HG03432 (cell line): ENCODE measurements at regions not wholly inside any gene's neighbourhood (a gene's known extent, or its start where the extent isn't known, plus 50 kb on each side); places are given as distances from the start of the nearest gene placed in this dataset.
"Not testable (repeated sequence)": the region's sequence is repeated elsewhere in the genome, so short reads cannot be mapped to it uniquely, and the experiment has no call there.

Source experiments
- ATAC-seq: cut with Tn5 transposase; IDR thresholded peaks from one replicate; pipeline ENCODE4 v1.9.1; 2021; ENCODE audit warnings: mild to moderate bottlenecking, moderate library complexity; ENCODE audit not compliant: unreplicated experiment

- ATAC-seq: no peak
Observed at GRCh38 chr4:111228874-111229273, 606.0 kb upstream of the PITX2 start.

DNA sequence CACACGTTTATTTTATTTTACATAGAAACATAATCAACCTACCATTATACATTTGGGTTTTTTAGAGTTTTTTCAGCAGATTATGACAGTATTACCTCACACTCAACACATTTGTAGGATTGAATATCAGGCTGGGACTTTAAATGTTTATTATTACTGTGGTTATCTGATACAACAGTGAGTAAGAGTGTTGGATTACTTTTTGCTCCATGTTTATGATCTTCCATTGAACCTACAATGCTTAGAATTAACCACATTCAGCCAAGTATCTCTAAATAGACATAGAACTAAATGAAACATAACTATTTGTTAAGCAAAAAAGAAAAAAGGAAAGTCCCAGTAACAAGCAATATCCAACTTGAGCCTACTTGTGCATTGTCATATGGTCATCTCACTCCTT is 607.4 kb upstream of the PITX2 start:
- ATAC-seq: no peak

DNA sequence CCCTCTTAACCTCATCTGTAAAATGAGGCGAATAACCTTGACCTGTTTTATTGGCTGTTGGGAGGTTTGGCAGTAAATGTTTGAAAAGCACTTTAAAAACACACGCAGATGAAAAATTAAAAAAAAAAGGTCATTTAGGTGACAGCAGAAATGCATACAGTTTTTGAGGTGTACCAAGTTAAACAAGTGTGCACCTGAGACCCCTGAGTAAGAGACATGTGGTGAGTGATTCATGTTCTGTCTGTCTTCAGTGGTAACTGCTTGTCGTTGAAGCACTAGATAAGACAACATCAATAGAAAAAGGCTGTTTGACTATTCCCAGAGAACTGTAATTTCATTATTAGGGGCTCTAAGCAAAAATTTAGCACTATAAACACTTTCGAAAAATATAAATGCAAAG is 608.4 kb upstream of the PITX2 start:
- ATAC-seq: no peak

GRCh38 chr4:111234939-111235338 is 612.1 kb upstream of the PITX2 start:
- no peak for ATAC-seq

DNA sequence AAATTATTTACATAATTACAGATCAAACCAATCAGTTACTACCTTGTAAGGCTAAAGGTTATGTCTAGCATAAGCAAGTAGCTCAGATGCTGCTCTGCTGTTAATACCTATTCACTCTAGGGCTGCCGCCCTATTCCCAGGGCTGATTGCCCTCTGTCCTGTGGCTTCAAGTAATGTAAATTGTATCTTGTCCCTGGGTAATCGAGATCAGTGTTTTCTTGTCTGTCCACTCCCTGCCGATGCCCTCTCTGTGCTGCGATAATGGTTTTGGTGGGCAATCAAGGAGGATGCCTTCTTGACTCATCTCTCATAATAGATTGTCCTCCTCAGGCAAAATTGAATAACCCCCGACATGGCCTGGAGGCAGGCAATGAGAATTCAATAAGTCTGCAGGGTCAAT is 641.0 kb upstream of the PITX2 start:
- no peak for ATAC-seq

- ATAC-seq: no peak
Observed at GRCh38 chr4:111266937-111267336, 644.1 kb upstream of the PITX2 start.

DNA sequence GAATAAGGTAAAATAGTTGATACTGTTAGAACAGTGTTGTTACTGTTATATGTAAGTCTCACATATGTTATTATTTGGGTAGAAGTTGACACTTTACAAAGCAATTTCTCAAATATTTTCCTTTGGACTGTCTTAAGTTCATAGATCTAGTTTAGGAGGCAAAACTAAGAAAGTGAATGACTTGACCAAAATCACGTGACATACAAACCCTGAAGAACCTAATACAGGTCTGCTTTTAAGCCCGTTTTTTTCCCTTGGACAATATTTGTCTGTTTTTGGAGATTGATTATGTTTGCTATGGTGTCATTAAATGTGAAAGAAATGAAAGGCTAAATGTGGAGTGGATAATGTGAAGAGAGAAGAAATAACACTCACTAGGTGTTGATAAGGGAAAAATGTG is 644.9 kb upstream of the PITX2 start:
- ATAC-seq: no peak

DNA sequence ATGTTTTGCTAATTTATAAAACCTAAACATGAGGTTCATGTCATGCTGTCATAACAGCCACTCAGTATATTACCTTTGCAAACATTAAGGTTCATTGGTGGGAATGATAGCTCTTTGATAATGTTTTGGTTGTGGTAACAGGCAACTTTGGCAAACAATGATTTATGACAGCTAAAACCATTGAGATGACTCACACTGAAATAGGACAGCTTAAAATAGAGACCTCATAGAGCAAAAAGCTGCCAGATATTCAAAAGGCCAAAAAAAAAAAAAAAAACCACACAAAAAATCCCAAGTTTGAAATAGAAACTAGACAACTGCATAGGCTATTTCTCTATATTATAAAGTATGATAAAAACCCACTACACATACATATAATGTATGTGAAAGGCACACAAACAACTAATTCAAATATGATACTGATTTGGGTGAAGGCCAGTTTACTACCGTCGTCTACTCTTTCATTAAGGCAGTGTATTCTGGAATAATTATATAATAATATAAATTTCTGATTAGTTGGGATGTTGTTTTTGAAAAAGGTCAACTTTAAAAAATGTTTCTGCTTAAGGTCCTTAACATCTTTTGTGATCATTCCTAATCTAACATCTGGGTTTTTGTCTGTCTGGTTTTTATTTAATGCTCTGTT is 646.0 kb upstream of the PITX2 start:
- peak; percentile 89 for ATAC-seq

GRCh38 chr4:111269439-111269838 is 646.6 kb upstream of the PITX2 start:
- ATAC-seq: no peak

DNA sequence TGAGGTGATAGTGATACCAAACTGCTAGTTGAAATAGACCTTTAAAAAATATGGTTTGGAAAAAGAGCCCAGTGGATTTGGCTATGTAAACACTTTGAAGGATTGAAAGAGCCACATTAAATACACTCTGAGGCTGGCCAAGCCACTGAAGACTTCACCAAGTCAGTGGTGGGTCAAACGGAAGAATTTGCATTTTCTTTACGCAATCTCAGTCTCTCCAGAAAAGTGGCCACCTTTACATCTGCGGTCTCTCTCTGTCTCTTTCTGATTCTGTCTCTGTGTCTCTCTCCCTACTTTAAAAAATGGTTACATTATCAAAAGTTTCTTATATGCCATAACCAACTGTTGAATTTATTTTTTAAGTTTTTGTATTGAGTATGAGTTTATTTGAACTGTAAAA is 651.2 kb upstream of the PITX2 start:
- ATAC-seq: no peak

DNA sequence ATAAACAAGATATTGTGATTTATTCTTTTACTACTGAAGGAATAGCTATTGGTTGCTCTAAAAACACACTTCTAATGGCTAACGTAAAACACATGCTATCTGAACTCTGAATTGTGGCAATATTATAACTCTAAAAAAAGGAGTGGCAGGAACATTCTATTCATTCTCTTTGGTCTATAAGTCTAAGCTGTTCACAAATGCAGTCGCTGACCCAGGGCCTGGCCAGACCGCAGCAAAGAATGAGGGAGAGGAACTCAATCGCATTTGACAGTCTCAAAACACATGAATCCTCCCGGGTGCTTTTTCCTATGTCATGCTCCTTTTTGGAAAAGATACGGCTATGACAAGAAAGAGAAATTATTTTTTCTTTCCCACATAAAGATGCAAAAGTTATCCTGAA is 651.6 kb upstream of the PITX2 start:
- no peak for ATAC-seq

GRCh38 chr4:111281219-111281618 is 658.3 kb upstream of the PITX2 start:
- no peak for ATAC-seq

GRCh38 chr4:111282035-111282434 is 659.2 kb upstream of the PITX2 start:
- ATAC-seq: no peak

DNA sequence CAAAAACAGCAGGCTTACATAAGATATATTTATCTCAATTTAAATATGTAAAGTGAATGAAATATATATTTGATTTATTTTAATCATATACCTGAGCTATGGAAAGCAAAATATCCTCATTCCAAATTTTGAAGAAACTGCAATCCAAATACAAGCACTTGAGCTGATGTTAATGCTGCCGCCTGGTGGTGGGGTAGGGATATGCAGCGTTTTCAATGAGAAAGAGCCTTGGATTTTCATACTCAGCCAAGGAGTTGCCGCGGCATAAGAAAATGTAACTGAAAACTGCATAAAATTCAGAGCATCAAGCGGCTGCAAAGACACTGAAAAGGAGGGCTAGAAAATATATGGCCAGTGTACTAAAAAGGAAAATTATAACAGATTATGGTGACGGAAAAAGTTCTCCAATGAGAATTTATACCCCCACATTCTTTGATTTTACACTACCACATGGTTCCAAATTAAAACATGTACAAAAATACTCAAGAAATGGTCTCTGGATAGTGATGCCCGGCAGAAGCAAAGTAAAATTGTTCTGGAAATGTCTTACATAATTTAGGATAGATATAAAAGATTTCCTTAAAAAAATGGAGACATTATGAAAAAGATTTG is 660.3 kb upstream of the PITX2 start:
- no peak for ATAC-seq

GRCh38 chr4:111296466-111296865 is 673.6 kb upstream of the PITX2 start:
- ATAC-seq: no peak

DNA sequence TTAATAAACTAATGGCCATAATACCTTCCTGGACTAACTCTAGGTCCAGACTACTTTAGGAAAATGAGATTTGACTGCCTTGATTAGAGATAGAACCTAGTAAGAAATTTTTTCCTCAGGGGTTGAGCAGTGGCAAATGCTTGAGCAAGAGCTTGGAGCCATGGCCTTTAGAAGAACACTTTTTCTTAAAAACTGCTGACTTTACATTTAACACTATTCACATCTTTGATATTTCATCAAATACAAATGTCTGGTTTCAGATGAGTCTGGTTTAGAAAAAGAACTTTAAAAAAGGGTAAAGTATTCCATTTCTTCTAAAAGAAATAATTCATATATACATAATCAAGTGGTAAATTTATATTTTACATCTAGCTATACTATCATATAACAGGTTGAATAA is 680.9 kb upstream of the PITX2 start:
- ATAC-seq: no peak

DNA sequence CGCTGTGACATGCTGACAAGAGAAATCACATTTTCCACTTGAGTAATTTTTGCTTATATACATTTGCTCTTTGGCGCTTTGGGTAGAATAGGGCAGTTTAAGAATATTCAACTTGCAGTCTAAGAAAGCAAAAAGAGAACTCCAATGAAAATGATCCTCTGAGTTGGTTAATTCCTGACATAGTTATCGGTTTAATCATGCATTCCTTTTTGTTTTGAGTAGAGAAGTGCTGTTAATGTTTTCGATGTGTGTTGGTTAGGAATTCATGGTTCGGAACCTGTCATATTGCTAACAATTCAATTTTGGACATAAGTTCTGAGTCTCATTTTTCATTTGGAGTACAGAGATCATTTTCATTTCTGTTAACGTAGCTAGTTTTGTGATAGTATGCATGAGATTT is 700.6 kb upstream of the PITX2 start:
- ATAC-seq: no peak

- no peak for ATAC-seq
Observed at GRCh38 chr4:111323916-111324315, 701.0 kb upstream of the PITX2 start.

- ATAC-seq: no peak
Observed at GRCh38 chr4:111326450-111326849, 703.6 kb upstream of the PITX2 start.

DNA sequence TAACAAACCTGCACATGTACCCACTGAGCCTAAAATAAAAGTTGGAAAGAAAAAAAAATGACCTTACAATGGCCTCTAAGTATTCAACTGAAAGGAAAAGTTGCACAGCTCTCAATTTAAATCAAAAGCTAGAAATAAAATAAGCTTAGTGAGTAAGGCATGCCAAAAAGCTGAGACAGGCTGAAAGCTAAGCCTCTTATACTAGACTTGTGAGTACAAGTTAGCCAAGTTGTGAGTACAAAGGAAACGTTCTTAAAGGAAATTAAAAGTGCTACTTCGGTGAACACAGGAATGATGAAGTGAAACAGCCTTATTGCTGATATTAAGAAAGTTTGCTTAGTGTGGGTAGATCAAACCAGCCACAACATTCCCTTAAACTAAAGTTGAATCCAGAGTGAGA is 707.9 kb upstream of the PITX2 start:
- no peak for ATAC-seq

DNA sequence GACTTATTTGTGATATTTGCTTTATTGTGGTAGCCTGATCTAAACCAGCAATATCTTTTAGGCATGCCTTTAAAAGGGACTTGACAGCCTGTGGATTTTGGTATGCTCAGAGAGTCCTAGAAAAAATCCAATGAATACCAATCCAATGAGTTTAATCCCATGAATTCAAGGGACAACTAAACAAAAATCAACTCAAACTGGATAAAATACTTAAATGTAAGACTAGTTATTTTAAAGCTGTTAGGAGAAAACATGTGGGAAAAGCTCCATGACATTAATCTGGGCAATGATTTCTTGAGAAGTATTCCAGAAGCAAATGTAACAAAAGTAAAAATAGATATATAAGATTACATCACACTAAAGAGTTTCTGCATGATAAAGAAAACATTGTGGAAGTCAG is 711.5 kb upstream of the PITX2 start:
- no peak for ATAC-seq

- ATAC-seq: not testable (repeated sequence)
Observed at GRCh38 chr4:111337186-111337876, 714.5 kb upstream of the PITX2 start.
